ENCODE measurements at regions not wholly inside any gene's neighbourhood (a gene's known extent, or its start where the extent isn't known, plus 50 kb on each side); places are given as distances from the start of the nearest gene placed in this dataset.
A peak's percentile ranks its signal among the peaks of the same experiment; 100 is the strongest.

DNA sequence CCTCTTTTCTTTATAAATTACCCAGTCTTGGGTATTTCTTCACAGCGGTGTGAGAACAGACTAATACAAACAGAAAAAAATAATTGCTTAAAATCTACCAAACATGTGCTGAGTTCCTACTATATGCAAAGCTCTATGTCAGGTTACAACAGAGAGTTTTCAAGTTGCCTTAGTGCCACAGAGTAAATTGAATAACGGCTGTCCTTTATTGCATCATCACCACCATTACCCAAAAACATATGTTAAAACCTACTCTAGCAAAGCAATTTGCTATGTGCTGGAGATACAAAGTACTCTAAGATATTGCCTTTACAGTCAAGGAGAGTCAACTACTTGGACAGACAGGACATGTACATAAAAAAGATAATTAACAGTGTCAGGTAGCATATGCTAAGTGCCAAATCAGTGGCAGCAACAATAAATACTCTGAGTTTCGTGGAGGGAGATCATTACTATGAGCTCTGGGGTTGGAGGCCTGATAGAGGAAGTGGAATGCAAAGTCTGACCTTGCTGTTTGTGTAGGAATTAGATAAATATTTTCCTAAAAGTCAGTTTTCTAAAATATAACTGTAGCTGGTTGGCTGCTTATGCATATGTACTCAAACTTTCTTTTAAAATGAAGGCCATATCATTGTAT lies 1058.7 kb upstream of the WWC1 start:
- CTCF ChIA-PET = interaction anchor here (0.6 kb wide), 3 partner anchors 180 to 1602 kb away, joined by 3 to 5 read pairs (median 3); no protein-coding TSS in a partner anchor
- H3K4me1 Mint-ChIP-seq (ENCODE audit: insufficient read depth, unreplicated experiment) = peaks cover 12% of the 10 kb centered on the region

DNA sequence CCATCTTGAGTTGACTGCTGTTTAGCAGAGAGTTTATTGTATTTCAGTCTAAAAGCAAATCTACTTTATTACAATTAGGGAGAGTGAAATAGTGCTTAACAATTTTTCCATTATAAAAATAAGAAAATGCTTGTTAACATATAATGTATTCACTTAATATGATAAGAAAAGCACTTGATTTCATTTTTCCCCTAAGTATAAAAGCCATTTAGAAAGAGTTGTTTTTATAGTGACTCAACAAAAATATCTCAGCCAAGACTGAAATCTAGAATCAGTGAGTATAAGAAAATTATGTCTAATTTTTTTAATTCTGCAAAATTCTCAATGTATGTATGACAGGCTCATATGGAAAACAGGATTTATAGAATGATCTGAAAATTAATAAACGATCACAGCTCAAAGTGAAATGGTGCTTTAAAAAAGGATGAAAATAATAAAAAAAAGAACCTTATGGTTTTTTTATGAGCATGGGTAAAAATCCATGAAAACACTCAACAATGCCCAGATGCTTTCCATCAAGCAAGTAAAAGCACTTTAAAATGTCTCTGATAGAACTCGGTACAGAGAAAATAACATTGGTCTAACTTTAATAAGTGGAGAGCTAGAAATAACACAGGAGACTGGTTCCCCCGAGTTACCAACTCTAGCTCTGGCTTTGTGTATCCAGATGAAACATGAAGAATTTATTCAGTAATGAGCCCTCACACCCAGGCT lies 1057.8 kb upstream of the WWC1 start:
- TF ChIP-seq, protein P1, sequence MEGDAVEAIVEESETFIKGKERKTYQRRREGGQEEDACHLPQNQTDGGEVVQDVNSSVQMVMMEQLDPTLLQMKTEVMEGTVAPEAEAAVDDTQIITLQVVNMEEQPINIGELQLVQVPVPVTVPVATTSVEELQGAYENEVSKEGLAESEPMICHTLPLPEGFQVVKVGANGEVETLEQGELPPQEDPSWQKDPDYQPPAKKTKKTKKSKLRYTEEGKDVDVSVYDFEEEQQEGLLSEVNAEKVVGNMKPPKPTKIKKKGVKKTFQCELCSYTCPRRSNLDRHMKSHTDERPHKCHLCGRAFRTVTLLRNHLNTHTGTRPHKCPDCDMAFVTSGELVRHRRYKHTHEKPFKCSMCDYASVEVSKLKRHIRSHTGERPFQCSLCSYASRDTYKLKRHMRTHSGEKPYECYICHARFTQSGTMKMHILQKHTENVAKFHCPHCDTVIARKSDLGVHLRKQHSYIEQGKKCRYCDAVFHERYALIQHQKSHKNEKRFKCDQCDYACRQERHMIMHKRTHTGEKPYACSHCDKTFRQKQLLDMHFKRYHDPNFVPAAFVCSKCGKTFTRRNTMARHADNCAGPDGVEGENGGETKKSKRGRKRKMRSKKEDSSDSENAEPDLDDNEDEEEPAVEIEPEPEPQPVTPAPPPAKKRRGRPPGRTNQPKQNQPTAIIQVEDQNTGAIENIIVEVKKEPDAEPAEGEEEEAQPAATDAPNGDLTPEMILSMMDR (IDR thresholded peaks at IDR 0.05; ENCODE audit: unreplicated experiment) = no peak
- Mint-ChIP-seq H3K4me1 (ENCODE audit: insufficient read depth, unreplicated experiment) (peaks cover 18% of the 10 kb centered on the region), H3K9me3 (ENCODE audit: unreplicated experiment) (no peaks in the 10 kb centered on the region), H3K4me3 (ENCODE audit: unreplicated experiment) (no peak overlapping the region), H3K27me3 (ENCODE audit: insufficient read depth, unreplicated experiment) (no peaks in the 10 kb centered on the region), H3K36me3 (ENCODE audit: insufficient read depth, unreplicated experiment) (no peaks in the 10 kb centered on the region), H3K27ac (ENCODE audit: low read depth, unreplicated experiment) (peak overlapping the region; percentile 84)
- peak; percentile 26 for DNase-seq (ENCODE audit: unreplicated experiment)
- intact Hi-C loops (cut with micrococcal nuclease) = no loop called here
- ChIA-PET POLR2A (interaction anchor here (0.6 to 1.1 kb wide), 5 partner anchors 13 to 65 kb away, joined by 3 to 4 read pairs (median 3); no protein-coding TSS in a partner anchor), CTCF (interaction anchor here (0.5 to 0.7 kb wide), 6 partner anchors 15 to 1603 kb away, joined by 3 to 5 read pairs (median 3); no protein-coding TSS in a partner anchor)
- BruUV-seq (replicated peaks) = no TSS peak

More for the DNA sequence above, 1058.7 kb upstream of the WWC1 start:
- TF ChIP-seq, protein P1 (IDR thresholded peaks at IDR 0.05; ENCODE audit: unreplicated experiment) = no peak
- Mint-ChIP-seq H3K4me3 (ENCODE audit: unreplicated experiment) (no peak overlapping the region), H3K36me3 (ENCODE audit: insufficient read depth, unreplicated experiment) (no peaks in the 10 kb centered on the region), H3K27ac (ENCODE audit: low read depth, unreplicated experiment) (peak overlapping the region; percentile 84), H3K27me3 (ENCODE audit: insufficient read depth, unreplicated experiment) (no peaks in the 10 kb centered on the region), H3K9me3 (ENCODE audit: unreplicated experiment) (no peaks in the 10 kb centered on the region)
- POLR2A ChIA-PET = interaction anchor here (0.6 to 1.0 kb wide), 4 partner anchors 24 to 139 kb away, joined by 3 to 4 read pairs (median 3); no protein-coding TSS in a partner anchor
- peak; percentile 40 for DNase-seq (ENCODE audit: unreplicated experiment)
- intact Hi-C loops (cut with micrococcal nuclease) = no loop called here
- BruUV-seq (replicated peaks) = no TSS peak

DNA sequence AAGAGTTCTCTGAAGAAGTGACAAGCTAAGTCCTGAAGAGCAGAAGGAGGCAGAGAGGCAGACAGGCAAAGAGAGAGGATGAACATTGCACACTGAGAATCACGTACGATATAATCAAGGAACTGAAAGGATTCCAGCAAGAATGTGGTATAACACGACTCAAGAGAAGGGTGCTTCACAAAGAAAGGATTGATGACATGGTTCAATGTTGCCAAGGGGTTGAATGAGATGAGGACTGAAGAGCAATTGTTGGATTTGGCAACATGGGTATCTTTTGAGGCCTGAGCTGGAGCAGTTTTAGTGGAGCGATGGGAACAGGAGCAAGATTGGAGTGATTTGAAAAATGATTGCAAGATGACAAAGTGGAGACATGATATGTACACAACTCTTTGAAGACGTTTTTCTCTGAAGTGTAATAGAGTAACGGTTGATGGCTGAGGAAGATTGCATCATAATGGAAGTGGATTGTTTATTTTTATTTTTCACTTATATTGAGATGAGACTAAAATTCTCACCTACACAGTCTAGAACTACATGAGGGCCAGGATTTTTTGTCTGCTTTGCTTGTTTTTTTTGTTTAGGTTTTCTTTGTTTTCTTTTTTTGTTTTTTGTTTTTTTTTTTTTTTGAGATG lies 1049.9 kb upstream of the WWC1 start:
- DNase-seq (ENCODE audit: unreplicated experiment) = no peak
- ChIA-PET CTCF (interaction anchor here (0.6 kb wide), 1 partner anchor 411 kb away, joined by 4 read pairs; no protein-coding TSS in a partner anchor), POLR2A (interaction anchor here (0.6 to 0.7 kb wide), 2 partner anchors 478 to 931 kb away, joined by 3 read pairs; no protein-coding TSS in a partner anchor)
- Mint-ChIP-seq H3K27ac (ENCODE audit: low read depth, unreplicated experiment) (no peak overlapping the region), H3K27me3 (ENCODE audit: insufficient read depth, unreplicated experiment) (no peaks in the 10 kb centered on the region), H3K4me3 (ENCODE audit: unreplicated experiment) (no peak overlapping the region), H3K36me3 (ENCODE audit: insufficient read depth, unreplicated experiment) (no peaks in the 10 kb centered on the region), H3K4me1 (ENCODE audit: insufficient read depth, unreplicated experiment) (peaks cover 26% of the 10 kb centered on the region), H3K9me3 (ENCODE audit: unreplicated experiment) (no peaks in the 10 kb centered on the region)
- intact Hi-C loops (cut with micrococcal nuclease) = no loop called here
- BruUV-seq (replicated peaks) = no TSS peak
- TF ChIP-seq, protein P1 (IDR thresholded peaks at IDR 0.05; ENCODE audit: unreplicated experiment) = no peak

DNA sequence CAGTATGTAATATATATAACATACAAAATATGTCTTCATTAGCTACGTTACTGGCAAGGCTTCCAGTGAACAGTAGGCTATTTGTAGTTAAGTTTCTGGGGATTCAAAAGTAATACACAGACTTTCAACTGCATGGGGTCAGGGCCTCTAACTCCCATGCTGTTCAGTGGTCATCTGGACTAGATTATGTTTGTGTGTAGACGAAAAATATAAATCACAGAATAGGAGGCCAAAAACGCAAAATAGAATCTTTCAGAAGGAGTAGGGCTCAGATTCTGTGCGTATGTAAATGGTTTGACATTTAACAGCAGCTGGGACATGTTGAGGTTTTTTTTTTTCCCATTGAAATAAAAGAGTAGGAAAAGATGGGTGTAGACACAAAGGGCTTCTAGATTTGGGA lies 1048.7 kb upstream of the WWC1 start:
- Mint-ChIP-seq H3K27ac (ENCODE audit: low read depth, unreplicated experiment) (no peak overlapping the region), H3K27me3 (ENCODE audit: insufficient read depth, unreplicated experiment) (no peaks in the 10 kb centered on the region), H3K4me1 (ENCODE audit: insufficient read depth, unreplicated experiment) (peaks cover 26% of the 10 kb centered on the region), H3K9me3 (ENCODE audit: unreplicated experiment) (no peaks in the 10 kb centered on the region), H3K36me3 (ENCODE audit: insufficient read depth, unreplicated experiment) (no peaks in the 10 kb centered on the region), H3K4me3 (ENCODE audit: unreplicated experiment) (no peak overlapping the region)
- TF ChIP-seq, protein P1 (IDR thresholded peaks at IDR 0.05; ENCODE audit: unreplicated experiment) = no peak
- intact Hi-C loops (cut with micrococcal nuclease) = no loop called here
- CTCF ChIA-PET = interaction anchor here (0.5 to 0.8 kb wide), 3 partner anchors 9 to 602 kb away, joined by 3 to 4 read pairs (median 4); no protein-coding TSS in a partner anchor
- DNase-seq (ENCODE audit: unreplicated experiment) = no peak
- POLR2A ChIA-PET = no interaction called here
- BruUV-seq (replicated peaks) = no TSS peak

Data from MCF 10A (cell line).